ENCODE measurements at regions not wholly inside any gene's neighbourhood (a gene's known extent, or its start where the extent isn't known, plus 50 kb on each side); places are given as distances from the start of the nearest gene placed in this dataset.

DNA sequence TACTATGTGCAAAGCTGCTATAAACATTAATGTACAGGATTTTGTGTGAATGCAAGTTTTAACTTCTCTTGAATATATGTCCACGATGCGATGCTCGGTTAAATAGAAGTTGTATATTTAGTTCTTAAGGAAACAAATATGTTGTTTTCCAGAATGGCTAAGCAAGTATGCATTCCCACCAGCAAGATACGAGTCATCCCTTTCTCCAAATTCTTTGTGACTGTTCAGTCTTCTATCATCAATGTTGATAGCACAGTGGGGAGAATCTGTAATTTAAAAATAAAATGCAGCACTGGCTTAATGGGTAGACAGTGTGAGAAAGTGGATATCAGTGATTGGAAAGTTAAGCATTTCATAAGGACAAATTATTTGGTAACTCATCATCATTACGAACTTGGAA lies 1340.8 kb downstream of the PCDH9 start:
- no peak for DNase-seq (ENCODE audit: low spot score)
- ChIA-PET CTCF (no interaction called here), POLR2A (ENCODE audit: low non-redundant PET) (no interaction called here)
- TF ChIP-seq, protein P1, sequence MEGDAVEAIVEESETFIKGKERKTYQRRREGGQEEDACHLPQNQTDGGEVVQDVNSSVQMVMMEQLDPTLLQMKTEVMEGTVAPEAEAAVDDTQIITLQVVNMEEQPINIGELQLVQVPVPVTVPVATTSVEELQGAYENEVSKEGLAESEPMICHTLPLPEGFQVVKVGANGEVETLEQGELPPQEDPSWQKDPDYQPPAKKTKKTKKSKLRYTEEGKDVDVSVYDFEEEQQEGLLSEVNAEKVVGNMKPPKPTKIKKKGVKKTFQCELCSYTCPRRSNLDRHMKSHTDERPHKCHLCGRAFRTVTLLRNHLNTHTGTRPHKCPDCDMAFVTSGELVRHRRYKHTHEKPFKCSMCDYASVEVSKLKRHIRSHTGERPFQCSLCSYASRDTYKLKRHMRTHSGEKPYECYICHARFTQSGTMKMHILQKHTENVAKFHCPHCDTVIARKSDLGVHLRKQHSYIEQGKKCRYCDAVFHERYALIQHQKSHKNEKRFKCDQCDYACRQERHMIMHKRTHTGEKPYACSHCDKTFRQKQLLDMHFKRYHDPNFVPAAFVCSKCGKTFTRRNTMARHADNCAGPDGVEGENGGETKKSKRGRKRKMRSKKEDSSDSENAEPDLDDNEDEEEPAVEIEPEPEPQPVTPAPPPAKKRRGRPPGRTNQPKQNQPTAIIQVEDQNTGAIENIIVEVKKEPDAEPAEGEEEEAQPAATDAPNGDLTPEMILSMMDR (conservative IDR thresholded peaks at IDR 0.05; ENCODE audit: low read depth) = no peak
- H3K27ac ChIP-seq = no peak overlapping the region

DNA sequence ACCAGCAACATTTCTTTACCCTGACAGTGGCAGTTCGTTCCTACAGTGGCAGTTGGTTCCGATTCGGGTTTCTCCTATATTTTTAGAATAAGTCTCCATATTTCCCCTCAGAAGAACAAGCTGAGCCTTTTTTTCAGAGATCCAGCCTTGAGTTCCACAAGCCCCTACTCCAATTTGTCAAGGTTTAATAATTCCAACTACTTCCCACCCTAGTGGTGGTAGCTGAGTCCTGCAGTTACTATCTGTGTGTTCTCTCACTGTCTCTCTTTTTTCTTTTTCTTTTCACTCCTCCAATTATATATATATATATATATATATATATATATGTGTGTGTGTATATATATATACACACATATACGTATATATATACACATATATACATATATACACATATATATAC lies 1347.3 kb downstream of the PCDH9 start:
- H3K27ac ChIP-seq = no peak overlapping the region
- TF ChIP-seq, protein P1 (conservative IDR thresholded peaks at IDR 0.05; ENCODE audit: low read depth) = no peak
- ChIA-PET POLR2A (ENCODE audit: low non-redundant PET) (no interaction called here), CTCF (interaction anchor here (1.6 kb wide), 1 partner anchor 11 kb away, joined by 4 read pairs; no protein-coding TSS in a partner anchor)
- DNase-seq (ENCODE audit: low spot score) = no peak

DNA sequence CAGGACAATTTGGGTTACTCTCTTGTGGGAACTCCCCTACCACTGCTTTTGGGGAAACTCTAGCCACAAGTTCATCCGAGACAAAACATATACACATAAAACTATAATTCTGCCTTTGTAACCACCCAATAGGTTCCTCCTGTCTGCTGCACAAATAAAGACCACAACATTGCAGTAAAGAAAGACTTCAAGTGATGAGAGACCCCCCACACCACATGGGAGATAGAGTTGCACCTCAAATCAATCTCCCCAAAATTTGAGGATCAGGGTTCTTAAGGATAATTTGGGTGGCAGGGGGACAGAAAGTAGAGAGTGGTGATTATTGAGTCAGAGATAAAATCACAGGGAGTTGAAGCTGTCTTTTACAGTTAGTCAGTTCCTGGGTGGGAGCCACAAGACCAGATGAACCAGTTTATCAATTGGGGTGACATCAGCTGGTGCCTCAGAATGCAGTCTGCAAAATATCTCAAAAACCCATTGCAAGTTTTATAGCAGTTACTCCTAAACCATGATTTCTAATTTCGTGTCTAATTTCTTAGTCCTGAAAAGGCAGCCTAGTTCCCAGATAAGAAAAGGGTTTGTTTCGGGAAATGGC lies 1348.5 kb downstream of the PCDH9 start:
- no peak for DNase-seq (ENCODE audit: low spot score)
- POLR2A ChIA-PET (ENCODE audit: low non-redundant PET) = no interaction called here
- no peak overlapping the region for H3K27ac ChIP-seq
- TF ChIP-seq, protein P1 (conservative IDR thresholded peaks at IDR 0.05; ENCODE audit: low read depth) = no peak
- CTCF ChIA-PET = interaction anchor here (1.6 kb wide), 1 partner anchor 12 kb away, joined by 4 read pairs; no protein-coding TSS in a partner anchor

DNA sequence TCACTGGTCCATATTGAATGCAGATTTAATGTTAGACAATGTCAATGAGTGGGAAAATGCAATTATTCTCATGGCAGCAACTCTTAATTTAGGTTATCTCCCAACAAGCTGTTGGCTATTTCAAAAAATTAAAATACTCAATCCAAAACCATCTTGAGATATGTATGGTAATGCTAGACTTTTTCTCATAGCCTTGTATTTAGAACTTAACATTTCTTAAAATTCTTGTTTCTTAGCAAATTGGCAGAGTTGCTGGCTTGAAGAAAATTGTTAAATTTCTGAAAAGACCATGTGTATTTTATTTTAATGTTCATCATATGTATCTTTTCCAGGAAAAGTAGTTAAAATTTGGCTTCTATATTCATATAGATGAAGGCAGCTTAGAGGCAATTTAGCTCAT lies 1355.1 kb downstream of the PCDH9 start:
- no peak overlapping the region for H3K27ac ChIP-seq
- ChIA-PET CTCF (interaction anchor here (0.6 kb wide), 1 partner anchor 194 kb away, joined by 3 read pairs; no protein-coding TSS in a partner anchor), POLR2A (ENCODE audit: low non-redundant PET) (no interaction called here)
- TF ChIP-seq, protein P1 (conservative IDR thresholded peaks at IDR 0.05; ENCODE audit: low read depth) = no peak
- no peak for DNase-seq (ENCODE audit: low spot score)

DNA sequence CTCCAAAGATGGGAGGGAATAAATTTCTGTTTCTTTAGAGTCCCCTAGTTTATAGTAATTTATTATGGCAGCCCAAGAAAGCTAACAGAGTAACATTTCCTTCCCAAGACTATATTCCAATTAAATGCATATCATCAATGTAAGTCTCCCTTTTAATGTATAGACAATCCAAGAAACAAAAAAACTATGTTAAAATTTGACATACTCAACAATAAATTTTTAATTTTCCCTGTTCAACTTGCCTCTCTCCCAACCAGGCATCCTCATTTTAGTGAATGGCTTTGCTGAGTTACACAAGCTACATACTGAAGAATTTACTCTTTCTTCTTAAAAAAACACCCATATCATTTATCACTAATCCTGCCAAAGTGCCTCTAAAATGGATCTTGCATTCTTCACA lies 1357.7 kb downstream of the PCDH9 start:
- ChIA-PET POLR2A (ENCODE audit: low non-redundant PET) (no interaction called here), CTCF (no interaction called here)
- TF ChIP-seq, protein P1 (conservative IDR thresholded peaks at IDR 0.05; ENCODE audit: low read depth) = no peak
- no peak for DNase-seq (ENCODE audit: low spot score)
- no peak overlapping the region for H3K27ac ChIP-seq

DNA sequence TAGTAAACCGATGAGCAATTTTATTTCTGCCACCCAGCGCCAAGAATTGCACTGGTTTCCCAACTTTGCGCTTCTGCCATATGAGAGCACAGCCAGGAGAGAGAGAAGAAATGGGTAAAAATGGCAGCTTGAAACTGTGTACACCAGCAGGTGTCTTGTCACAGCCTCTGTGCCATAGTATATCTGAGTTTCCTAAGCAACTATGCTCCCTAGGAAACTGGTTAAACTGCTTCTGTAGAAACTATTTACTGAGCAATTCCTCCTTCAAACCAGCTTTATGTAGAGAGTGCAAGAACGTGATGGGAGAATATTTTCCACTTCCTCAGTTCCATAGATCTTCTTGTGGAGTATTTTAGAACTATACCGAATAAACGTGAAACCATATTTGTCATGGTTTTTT lies 1361.3 kb downstream of the PCDH9 start:
- POLR2A ChIA-PET (ENCODE audit: low non-redundant PET) = no interaction called here
- no peak overlapping the region for H3K27ac ChIP-seq
- TF ChIP-seq, protein P1 (conservative IDR thresholded peaks at IDR 0.05; ENCODE audit: low read depth) = no peak
- CTCF ChIA-PET = no interaction called here
- DNase-seq (ENCODE audit: low spot score) = no peak
